Glutamatergic neuron (in vitro differentiated cells): ENCODE measurements at regions not wholly inside any gene's neighbourhood (a gene's known extent, or its start where the extent isn't known, plus 50 kb on each side); places are given as distances from the start of the nearest gene placed in this dataset.

ENCODE experiments used
- DNase-seq: peaks from one replicate; pipeline ENCODE4 v3.0.0; 2022
- H3K27ac Mint-ChIP-seq: one replicate; pipeline ENCODE4 v1.8.0; 2020; ENCODE audit warnings: mild to moderate bottlenecking, mixed read lengths, inconsistent platforms; ENCODE audit not compliant: unreplicated experiment
- H3K27me3 Mint-ChIP-seq: one replicate; pipeline ENCODE4 v1.8.0; 2020; ENCODE audit warnings: mild to moderate bottlenecking, moderate library complexity, mixed read lengths, inconsistent platforms; ENCODE audit not compliant: unreplicated experiment
- H3K36me3 Mint-ChIP-seq: one replicate; pipeline ENCODE4 v1.8.0; 2020; ENCODE audit warnings: mild to moderate bottlenecking, mixed read lengths, inconsistent platforms; ENCODE audit not compliant: unreplicated experiment
- H3K4me1 Mint-ChIP-seq: one replicate; pipeline ENCODE4 v1.8.0; 2020; ENCODE audit warnings: mild to moderate bottlenecking, low read depth, mixed read lengths, inconsistent platforms; ENCODE audit not compliant: unreplicated experiment
- H3K4me3 Mint-ChIP-seq: one replicate; pipeline ENCODE4 v1.8.0; 2020; ENCODE audit warnings: mild to moderate bottlenecking, mixed read lengths, inconsistent platforms; ENCODE audit not compliant: unreplicated experiment
- H3K9me3 Mint-ChIP-seq: one replicate; pipeline ENCODE4 v1.8.0; 2020; ENCODE audit warnings: mild to moderate bottlenecking, moderate library complexity, mixed read lengths, inconsistent platforms; ENCODE audit not compliant: unreplicated experiment
- CTCF ChIP-seq: fragments of 200-600 bp; sonication (generic); IDR thresholded peaks from one replicate; pipeline ENCODE4 v1.5.0; 2021; ENCODE audit not compliant: partially characterized antibody, unreplicated experiment

- Mint-ChIP-seq H3K4me1 (peaks cover 40% of the 10 kb centered on the region), H3K4me3 (no peak overlapping the region), H3K9me3 (peaks cover 14% of the 10 kb centered on the region), H3K27ac (no peak overlapping the region), H3K36me3 (peaks cover 5% of the 10 kb centered on the region), H3K27me3 (peaks cover 9% of the 10 kb centered on the region)
- TF ChIP-seq CTCF: no peak
- no peak for DNase-seq
These were observed 142.9 kb upstream of the PFKP start for GRCh38 chr10:2924431-2924830.

- peaks cover 5% of the 10 kb centered on the region for H3K36me3 Mint-ChIP-seq
- DNase-seq: no peak
- peaks cover 12% of the 10 kb centered on the region for H3K9me3 Mint-ChIP-seq
- peaks cover 25% of the 10 kb centered on the region for H3K4me1 Mint-ChIP-seq
- H3K4me3 Mint-ChIP-seq: no peak overlapping the region
- no peak overlapping the region for H3K27ac Mint-ChIP-seq
- H3K27me3 Mint-ChIP-seq: peaks cover 2% of the 10 kb centered on the region
- no peak for TF ChIP-seq CTCF
These were observed 145.2 kb upstream of the PFKP start for GRCh38 chr10:2921956-2922680.

GRCh38 chr10:2920637-2921036, 146.7 kb upstream of the PFKP start:
- H3K36me3 Mint-ChIP-seq: peaks cover 5% of the 10 kb centered on the region
- no peaks in the 10 kb centered on the region for H3K27me3 Mint-ChIP-seq
- no peak for DNase-seq
- H3K9me3 Mint-ChIP-seq: peaks cover 8% of the 10 kb centered on the region
- TF ChIP-seq CTCF: no peak
- H3K4me3 Mint-ChIP-seq: no peak overlapping the region
- peaks cover 21% of the 10 kb centered on the region for H3K4me1 Mint-ChIP-seq
- no peak overlapping the region for H3K27ac Mint-ChIP-seq

- H3K9me3 Mint-ChIP-seq: peaks cover 6% of the 10 kb centered on the region
- no peak for DNase-seq
These were observed 147.2 kb upstream of the PFKP start for GRCh38 chr10:2920168-2920567.

More at GRCh38 chr10:2920168-2920567, 147.2 kb upstream of the PFKP start:
- H3K4me3 Mint-ChIP-seq: no peak overlapping the region
- no peak for TF ChIP-seq CTCF
- H3K27ac Mint-ChIP-seq: no peak overlapping the region
- H3K36me3 Mint-ChIP-seq: peaks cover 5% of the 10 kb centered on the region
- peaks cover 21% of the 10 kb centered on the region for H3K4me1 Mint-ChIP-seq
- no peaks in the 10 kb centered on the region for H3K27me3 Mint-ChIP-seq
